ENCODE measurements at regions not wholly inside any gene's neighbourhood (a gene's known extent, or its start where the extent isn't known, plus 50 kb on each side); places are given as distances from the start of the nearest gene placed in this dataset.

- no peak for DNase-seq (ENCODE audit: low spot score)
These were observed 68.5 kb upstream of the WDR75 start for GRCh38 chr2:189372688-189373257.

GRCh38 chr2:189374481-189374880 lies 66.8 kb upstream of the WDR75 start:
- no peak for DNase-seq (ENCODE audit: low spot score)

GRCh38 chr2:189375842-189376241 lies 65.4 kb upstream of the WDR75 start:
- DNase-seq (ENCODE audit: low spot score) = no peak

GRCh38 chr2:189379287-189379630 lies 62.0 kb upstream of the WDR75 start:
- DNase-seq (ENCODE audit: low spot score) = no peak

- DNase-seq (ENCODE audit: low spot score) = no peak
These were observed 61.5 kb upstream of the WDR75 start for GRCh38 chr2:189379731-189380261.

- DNase-seq (ENCODE audit: low spot score) = no peak
These were observed 58.6 kb upstream of the WDR75 start for GRCh38 chr2:189382668-189383067.

- DNase-seq (ENCODE audit: low spot score) = no peak
These were observed 54.5 kb upstream of the WDR75 start for GRCh38 chr2:189386741-189387140.

- no peak for DNase-seq (ENCODE audit: low spot score)
These were observed 50.1 kb upstream of the WDR75 start for GRCh38 chr2:189391201-189391600.
